ENCODE measurements at regions not wholly inside any gene's neighbourhood (a gene's known extent, or its start where the extent isn't known, plus 50 kb on each side); places are given as distances from the start of the nearest gene placed in this dataset.

DNA sequence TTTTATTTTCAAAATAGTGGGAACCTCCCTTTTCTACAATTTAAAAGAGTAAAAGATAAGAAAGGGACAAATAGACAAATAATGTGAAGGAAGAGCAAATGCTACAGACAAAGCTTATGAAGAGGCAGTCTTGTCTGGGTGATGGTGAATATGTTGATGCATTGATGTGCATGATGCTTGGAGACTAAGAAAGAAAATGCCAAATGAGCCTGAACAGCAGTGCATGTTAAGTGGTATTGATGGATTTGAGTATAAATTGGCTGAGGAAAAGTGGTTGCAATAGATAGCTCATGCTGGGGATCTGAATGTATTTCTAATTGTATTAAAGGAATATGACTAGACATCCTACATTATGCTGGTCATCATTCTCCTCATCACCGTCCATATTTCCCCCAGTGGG lies 268.6 kb upstream of the ANO5 start:
- H4K20me1 ChIP-seq (replicated peaks; ENCODE audit: control insufficient read depth, extremely low read depth, insufficient read depth, low read length): no peaks in the 10 kb centered on the region
- peaks cover 2% of the 10 kb centered on the region for H3K9me3 ChIP-seq (replicated peaks; ENCODE audit: control insufficient read depth, insufficient read depth, low read length)
- no peak overlapping the region for H3K4me2 ChIP-seq (ENCODE audit: insufficient read depth, low read length)
- ChIA-PET POLR2A (no interaction called here), CTCF (no interaction called here)
- no peaks in the 10 kb centered on the region for H3K4me1 ChIP-seq (ENCODE audit: control insufficient read depth, extremely low read depth, insufficient read depth, low read length)
- no peaks in the 10 kb centered on the region for H3K27me3 ChIP-seq (ENCODE audit: control insufficient read depth in 2 of 2, insufficient read depth in 2 of 2, low read length in 2 of 2)
- BruUV-seq (replicated peaks): no TSS peak
- H2AFZ ChIP-seq (ENCODE audit: low read depth, low read length): no peak overlapping the region
- no peak for TF ChIP-seq JUN (IDR thresholded peaks at IDR 0.05; ENCODE audit: borderline replicate concordance, insufficient read depth, insufficient read length, low read depth)
- no peaks in the 10 kb centered on the region for H3K36me3 ChIP-seq (ENCODE audit: control insufficient read depth in 2 of 2, extremely low read depth in 1 of 2, insufficient read depth in 2 of 2, low read length in 2 of 2)
- DNase-seq (ENCODE audit: low read depth, low spot score): no peak
- H3K79me2 ChIP-seq (ENCODE audit: control insufficient read depth, insufficient read depth, low read length): no peaks in the 10 kb centered on the region
- H3K4me3 ChIP-seq (replicated peaks in 1 of 3; ENCODE audit: insufficient read depth in 1 of 3, low read depth in 1 of 3, low read length in 3 of 3): no peak overlapping the region
- no peak for FAIRE-seq
- H3K9me1 ChIP-seq (replicated peaks; ENCODE audit: control insufficient read depth, extremely low read depth, insufficient read depth, low read length): no peaks in the 10 kb centered on the region
- dilution Hi-C loops (cut with MboI; ENCODE audit: extremely low pct_ligation_motif_present, low sequenced_read_pairs) (no loop called here), intact Hi-C loops (cut with micrococcal nuclease) (no loop called here)
- H3K9ac ChIP-seq (replicated peaks; ENCODE audit: extremely low read depth, insufficient read depth, low read length): no peak overlapping the region
- H3K27ac ChIP-seq (ENCODE audit: insufficient read depth, low read depth, low read length): no peak overlapping the region

DNA sequence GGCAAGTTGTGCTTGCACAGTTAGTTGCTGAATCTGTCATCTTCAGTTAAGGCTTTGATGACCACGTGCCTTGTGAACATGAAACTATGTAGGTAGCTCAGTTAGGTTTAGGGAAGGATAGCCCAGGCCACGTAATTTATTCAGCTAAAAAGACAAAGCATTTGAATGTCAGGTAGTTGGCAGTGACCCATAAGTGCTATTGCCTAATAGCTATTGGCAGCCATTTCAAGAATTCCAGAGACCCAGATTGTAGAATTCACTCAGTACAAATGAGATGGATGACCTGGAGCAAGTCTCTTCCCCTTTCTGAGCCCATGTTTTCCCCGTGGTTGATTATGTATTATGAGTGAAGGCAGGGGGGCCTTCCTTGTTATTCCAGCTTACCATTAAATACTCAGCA lies 265.3 kb upstream of the ANO5 start:
- H3K9ac ChIP-seq (replicated peaks; ENCODE audit: extremely low read depth, insufficient read depth, low read length): no peak overlapping the region
- no peaks in the 10 kb centered on the region for H3K4me1 ChIP-seq (ENCODE audit: control insufficient read depth, extremely low read depth, insufficient read depth, low read length)
- DNase-seq (ENCODE audit: low read depth, low spot score): no peak
- ChIA-PET POLR2A (no interaction called here), CTCF (no interaction called here)
- H2AFZ ChIP-seq (ENCODE audit: low read depth, low read length): no peak overlapping the region
- H3K4me3 ChIP-seq (replicated peaks in 1 of 3; ENCODE audit: insufficient read depth in 1 of 3, low read depth in 1 of 3, low read length in 3 of 3): no peak overlapping the region
- dilution Hi-C loops (cut with MboI; ENCODE audit: extremely low pct_ligation_motif_present, low sequenced_read_pairs) (no loop called here), intact Hi-C loops (cut with micrococcal nuclease) (no loop called here)
- no peaks in the 10 kb centered on the region for H3K79me2 ChIP-seq (ENCODE audit: control insufficient read depth, insufficient read depth, low read length)
- H3K9me1 ChIP-seq (replicated peaks; ENCODE audit: control insufficient read depth, extremely low read depth, insufficient read depth, low read length): no peaks in the 10 kb centered on the region
- H4K20me1 ChIP-seq (replicated peaks; ENCODE audit: control insufficient read depth, extremely low read depth, insufficient read depth, low read length): no peaks in the 10 kb centered on the region
- no peak overlapping the region for H3K4me2 ChIP-seq (ENCODE audit: insufficient read depth, low read length)
- no peak for FAIRE-seq
- BruUV-seq (replicated peaks): no TSS peak
- no peaks in the 10 kb centered on the region for H3K36me3 ChIP-seq (ENCODE audit: control insufficient read depth in 2 of 2, extremely low read depth in 1 of 2, insufficient read depth in 2 of 2, low read length in 2 of 2)
- H3K27ac ChIP-seq (ENCODE audit: insufficient read depth, low read depth, low read length): no peak overlapping the region
- no peaks in the 10 kb centered on the region for H3K27me3 ChIP-seq (ENCODE audit: control insufficient read depth in 2 of 2, insufficient read depth in 2 of 2, low read length in 2 of 2)
- no peak for TF ChIP-seq EZH2 (IDR thresholded peaks at IDR 0.05; ENCODE audit: borderline replicate concordance, low read depth, low read length, severe bottlenecking)
- TF ChIP-seq FOS (IDR thresholded peaks at IDR 0.05; ENCODE audit: borderline replicate concordance, insufficient read depth, low read length): no peak
- TF ChIP-seq POLR2AphosphoS5 (IDR thresholded peaks at IDR 0.05; ENCODE audit: insufficient read depth, low read depth, low read length): no peak
- TF ChIP-seq MAX (IDR thresholded peaks at IDR 0.05; ENCODE audit: insufficient read depth, insufficient read length): no peak
- no peak for TF ChIP-seq CTCF (IDR thresholded peaks at IDR 0.05; ENCODE audit: extremely low read depth in 1 of 2, insufficient read depth in 1 of 2, low read depth in 1 of 2, low read length in 2 of 2)
- no peak for TF ChIP-seq POLR2A (IDR thresholded peaks at IDR 0.05; ENCODE audit: low read depth, low read length)
- TF ChIP-seq GATA2 (IDR thresholded peaks at IDR 0.05; ENCODE audit: insufficient read depth, insufficient read length, low read depth, low read length): no peak
- TF ChIP-seq MYC (IDR thresholded peaks at IDR 0.05; ENCODE audit: low read depth, low read length): no peak
- no peak for TF ChIP-seq JUN (IDR thresholded peaks at IDR 0.05; ENCODE audit: borderline replicate concordance, insufficient read depth, insufficient read length, low read depth)
- H3K9me3 ChIP-seq (replicated peaks; ENCODE audit: control insufficient read depth, insufficient read depth, low read length): peaks cover 2% of the 10 kb centered on the region

All from endothelial cell of umbilical vein (primary cell).